H1 (cell line): ENCODE measurements at regions not wholly inside any gene's neighbourhood (a gene's known extent, or its start where the extent isn't known, plus 50 kb on each side); places are given as distances from the start of the nearest gene placed in this dataset.

Experiments
- CTCF ChIA-PET: fragments of 300-600 bp; sonication (Branson Sonifier 250); formaldehyde crosslinking; loops from one replicate; lab custom pipeline; 2021; ENCODE audit not compliant: partially characterized antibody; lab: Charles Lee
- POLR2A ChIA-PET: fragments of 300-600 bp; sonication (Branson Sonifier 250); formaldehyde crosslinking; loops from one replicate; lab custom pipeline; 2021; ENCODE audit warnings: inconsistent platforms; ENCODE audit not compliant: partially characterized antibody; lab: Charles Lee
- DNase-seq, 2 experiments: peaks; one replicate each; pipeline versions ENCODE4 v3.0.0 to v3.0.0-alpha.2; 2010 to 2022; ENCODE audit warnings: low spot score in 2 of 2, low read depth in 1 of 2, mixed read lengths in 1 of 2
- FAIRE-seq: peaks from 2 replicates; lab custom pipeline; 2011; peaks lifted over from hg19 to GRCh38; lab: Jason Lieb, UNC
- H2AFZ ChIP-seq: 2 replicates; pipeline ENCODE4 v1.8.1; 2012; ENCODE audit warnings: low read length, inconsistent platforms
- H2AK5ac ChIP-seq: 2 replicates; pipeline ENCODE4 v1.6.1; 2013; ENCODE audit warnings: low read depth, low read length
- H2BK120ac ChIP-seq: replicated peaks from 2 replicates; pipeline ENCODE3; 2013; ENCODE audit warnings: low read depth, low read length, inconsistent platforms
- H2BK12ac ChIP-seq: 2 replicates; pipeline ENCODE4 v1.6.1; 2013; ENCODE audit warnings: low read depth, low read length
- H2BK15ac ChIP-seq: 2 replicates; pipeline ENCODE4 v1.6.1; 2013; ENCODE audit warnings: low read length
- H2BK20ac ChIP-seq: 2 replicates; pipeline ENCODE4 v1.6.1; 2013; ENCODE audit warnings: low read length
- H2BK5ac ChIP-seq: 2 replicates; pipeline ENCODE4 v1.6.1; 2013; ENCODE audit warnings: low read depth, low read length
- H3K14ac ChIP-seq: 2 replicates; pipeline ENCODE4 v1.6.1; 2013; ENCODE audit warnings: inconsistent platforms; ENCODE audit not compliant: insufficient read length
- H3K18ac ChIP-seq: 2 replicates; pipeline ENCODE4 v1.6.1; 2013; ENCODE audit warnings: low read length; ENCODE audit errors: extremely low read depth
- H3K23ac ChIP-seq: 2 replicates; pipeline ENCODE4 v1.6.1; 2013; ENCODE audit warnings: inconsistent platforms; ENCODE audit not compliant: insufficient read length
- H3K23me2 ChIP-seq: 2 replicates; pipeline ENCODE4 v1.6.1; 2013; ENCODE audit warnings: low read depth, low read length
- H3K27ac ChIP-seq: 2 replicates; pipeline ENCODE4 v1.6.1; 2011; ENCODE audit warnings: low read depth, low read length, inconsistent platforms
- H3K27me3 ChIP-seq, 4 experiments: replicated peaks in 1 of 4; 1 replicate in 1 of 4; 2 replicates in 3 of 4; pipeline versions ENCODE4 v1.6.1 to v1.8.1; 2011 to 2013; ENCODE audit warnings: low read length in 3 of 4, mild to moderate bottlenecking in 3 of 4, inconsistent platforms in 2 of 4, mixed read lengths in 2 of 4, moderate library complexity in 1 of 4; ENCODE audit not compliant: control insufficient read depth in 3 of 4, insufficient read depth in 3 of 4; ENCODE audit errors: extremely low read depth in 1 of 4
- H3K36me3 ChIP-seq, 4 experiments: 2 replicates each; pipeline versions ENCODE4 v1.6.1 to v1.8.1; 2011 to 2013; ENCODE audit warnings: mild to moderate bottlenecking in 4 of 4, low read length in 3 of 4, moderate library complexity in 2 of 4, control low read depth in 1 of 4, inconsistent platforms in 1 of 4; ENCODE audit not compliant: insufficient read depth in 4 of 4, control insufficient read depth in 2 of 4
- H3K4ac ChIP-seq: replicated peaks from 2 replicates; pipeline ENCODE3; 2013; ENCODE audit warnings: low read length, low read depth, mixed read lengths, inconsistent platforms; ENCODE audit not compliant: insufficient read length
- H3K4me1 ChIP-seq, 4 experiments: replicated peaks in 1 of 4; 1 replicate in 1 of 4; 2 replicates in 3 of 4; pipeline versions ENCODE4 v1.6.1 to v1.8.1; 2011 to 2013; ENCODE audit warnings: low read length in 3 of 4, inconsistent platforms in 2 of 4, mixed read lengths in 1 of 4; ENCODE audit not compliant: insufficient read depth in 4 of 4, control insufficient read depth in 3 of 4
- H3K4me2 ChIP-seq, 2 experiments: 2 replicates each; pipeline versions ENCODE4 v1.6.1 to v1.8.1; 2011 to 2013; ENCODE audit warnings: low read depth in 2 of 2, low read length in 2 of 2, control low read depth in 1 of 2, inconsistent platforms in 1 of 2, mild to moderate bottlenecking in 1 of 2; ENCODE audit not compliant: insufficient read depth in 1 of 2
- H3K4me3 ChIP-seq, 4 experiments: fragments of 200-600, 300-600 bp in 1 of 4; sonication (generic), shearing (Covaris generic), sonication (Bioruptor Twin) in 1 of 4; 2 replicates each; pipeline versions ENCODE4 v1.5.1 to v1.8.1; 2011 to 2016; ENCODE audit warnings: low read length in 4 of 4, low read depth in 3 of 4, control low read depth in 2 of 4, inconsistent platforms in 2 of 4, mild to moderate bottlenecking in 2 of 4, mixed read lengths in 1 of 4, moderate library complexity in 1 of 4; ENCODE audit not compliant: insufficient read depth in 2 of 4; ENCODE audit errors: extremely low read depth in 1 of 4
- H3K56ac ChIP-seq: replicated peaks from 2 replicates; pipeline ENCODE3; 2013; ENCODE audit warnings: low read depth, mild to moderate bottlenecking, mixed read lengths, low read length, inconsistent platforms; ENCODE audit not compliant: insufficient read length
- H3K79me1 ChIP-seq: 2 replicates; pipeline ENCODE4 v1.6.1; 2013; ENCODE audit warnings: low read depth, low read length, control low read depth
- H3K79me2 ChIP-seq, 2 experiments: 2 replicates each; pipeline versions ENCODE4 v1.6.1 to v1.8.1; 2012 to 2013; ENCODE audit warnings: low read length in 2 of 2, mild to moderate bottlenecking in 2 of 2, inconsistent platforms in 1 of 2; ENCODE audit not compliant: insufficient read depth in 2 of 2, control insufficient read depth in 1 of 2
- H3K9ac ChIP-seq, 4 experiments: replicated peaks in 1 of 4; 1 replicate in 1 of 4; 2 replicates in 3 of 4; pipeline versions ENCODE4 v1.6.1 to v1.8.1; 2011 to 2013; ENCODE audit warnings: low read depth in 3 of 4, low read length in 3 of 4, control low read depth in 2 of 4, mild to moderate bottlenecking in 2 of 4, moderate library complexity in 2 of 4, inconsistent platforms in 1 of 4; ENCODE audit errors: extremely low read depth in 1 of 4
- H3K9me3 ChIP-seq, 2 experiments: 2 replicates each; pipeline versions ENCODE4 v1.6.1 to v1.8.1; 2012 to 2013; ENCODE audit warnings: mild to moderate bottlenecking in 2 of 2, moderate library complexity in 2 of 2, control low read depth in 1 of 2, inconsistent platforms in 1 of 2, low read depth in 1 of 2, low read length in 1 of 2, mixed read lengths in 1 of 2; ENCODE audit not compliant: insufficient read depth in 2 of 2
- H4K20me1 ChIP-seq, 2 experiments: replicated peaks in 1 of 2; 2 replicates each; pipeline versions ENCODE3 to v1.8.1; 2011 to 2013; ENCODE audit warnings: inconsistent platforms in 2 of 2, low read length in 2 of 2, mild to moderate bottlenecking in 1 of 2; ENCODE audit not compliant: insufficient read depth in 2 of 2, control insufficient read depth in 1 of 2
- H4K5ac ChIP-seq: 2 replicates; pipeline ENCODE4 v1.6.1; 2013; ENCODE audit warnings: low read length, low read depth, mixed read lengths, inconsistent platforms; ENCODE audit not compliant: insufficient read length
- H4K8ac ChIP-seq: 2 replicates; pipeline ENCODE4 v1.8.0; 2013; ENCODE audit warnings: mild to moderate bottlenecking, moderate library complexity, low read length, inconsistent platforms; ENCODE audit not compliant: insufficient read depth; ENCODE audit errors: extremely low read depth
- H4K91ac ChIP-seq: replicated peaks from 2 replicates; pipeline ENCODE3; 2013; ENCODE audit warnings: low read length, mixed read lengths, inconsistent platforms; ENCODE audit not compliant: insufficient read length
- ASH2L ChIP-seq: fragments of 200-600, 300-600 bp; sonication (generic); IDR thresholded peaks from one replicate; pipeline ENCODE4 v1.7.1; 2017; ENCODE audit warnings: low read length
- FOSL1 ChIP-seq: IDR thresholded peaks from 2 replicates; pipeline ENCODE4 v1.6.1; 2011; ENCODE audit warnings: mild to moderate bottlenecking, low read depth, low read length, moderate library complexity; ENCODE audit not compliant: insufficient read depth
- RAD21 ChIP-seq, 2 experiments: IDR thresholded peaks in 1 of 2; conservative IDR thresholded peaks in 1 of 2; 2 replicates each; pipeline ENCODE4 v1.6.1; 2011; ENCODE audit warnings: low read depth in 2 of 2, low read length in 2 of 2, improper control_type of control experiment in 1 of 2, inconsistent platforms in 1 of 2, mild to moderate bottlenecking in 1 of 2, moderate library complexity in 1 of 2
- RFX5 ChIP-seq: IDR thresholded peaks from 2 replicates; pipeline ENCODE4 v1.6.1; 2011; ENCODE audit warnings: low read depth, low read length, improper control_type of control experiment, borderline replicate concordance
- TAF1 ChIP-seq: IDR thresholded peaks from 2 replicates; pipeline ENCODE4 v1.6.1; 2011; ENCODE audit warnings: mild to moderate bottlenecking, low read depth, low read length
- WGBS, 2 experiments: shearing (Covaris generic) in 1 of 2; methylation state at CpG; one replicate each; pipeline versions ENCODE4 v1.1.6 to v1.1.7; 2013 to 2015; ENCODE audit warnings: low lambda C conversion rate in 2 of 2, mixed read lengths in 2 of 2, inconsistent platforms in 1 of 2, low coverage in 1 of 2, missing lambda C conversion rate in 1 of 2; ENCODE audit not compliant: insufficient replicate concordance in 2 of 2, insufficient coverage in 1 of 2, insufficient read length in 1 of 2; ENCODE audit errors: extremely low coverage in 1 of 2, missing lambda C conversion rate in 1 of 2; 5-methylcytosine and 5-hydroxymethylcytosine counted together
- TF ChIP-seq, protein P1 (sequence below), 3 experiments: IDR thresholded peaks; 1 replicate in 2 of 3; 2 replicates in 1 of 3; pipeline versions ENCODE4 v1.5.1 to v1.6.1; 2011; ENCODE audit warnings: low read length in 3 of 3, mild to moderate bottlenecking in 3 of 3, inconsistent platforms in 2 of 3, low read depth in 1 of 3, moderate library complexity in 1 of 3; ENCODE audit not compliant: insufficient read depth in 1 of 3; ENCODE audit errors: control extremely low read depth in 1 of 3

GRCh38 chr13:89925107-89925506 lies 1422.4 kb upstream of the MIR17HG start:
- Histone ChIP-seq H3K79me2 (no peaks in the 10 kb centered on the region), H2AFZ (0 out of 2 replicates have a peak overlapping the region, but pooled peaks have one; percentile 4), H2BK20ac (no peak overlapping the region), H3K4me3 (no peak overlapping the region), H4K20me1 (no peaks in the 10 kb centered on the region), H3K56ac (no peak overlapping the region), H2BK12ac (no peak overlapping the region), H3K9ac (no peak overlapping the region), H3K18ac (no peak overlapping the region), H3K4me1 (peaks cover 0 to 5% (median 0%) of the 10 kb centered on the region in 4 experiments; a peak in 1 of 7 replicates), H3K23me2 (no peaks in the 10 kb centered on the region), H2AK5ac (no peak overlapping the region), H2BK120ac (no peak overlapping the region), H2BK15ac (no peak overlapping the region), H4K91ac (no peak overlapping the region), H2BK5ac (no peak overlapping the region), H3K79me1 (no peaks in the 10 kb centered on the region), H4K8ac (no peak overlapping the region), H3K4me2 (no peak overlapping the region), H3K27me3 (no peaks in the 10 kb centered on the region), H3K23ac (no peak overlapping the region), H4K5ac (no peak overlapping the region), H3K14ac (no peak overlapping the region), H3K4ac (no peak overlapping the region), H3K27ac (no peak overlapping the region), H3K9me3 (no peaks in the 10 kb centered on the region), H3K36me3 (no peaks in the 10 kb centered on the region)
- POLR2A ChIA-PET: no interaction called here
- CTCF ChIA-PET: interaction anchor here (0.6 to 1.7 kb wide), 15 partner anchors 10 to 941 kb away, joined by 3 to 6 read pairs (median 3); no protein-coding TSS in a partner anchor
- peak; percentile 63 for FAIRE-seq
- WGBS, 2 experiments: 65% methylated on average over 2 of the region's 2 CpGs; no CpG with 5 or more reads in 1 of the 2 experiments
- no peak for DNase-seq
- TF ChIP-seq RAD21 (IDR thresholded peaks at IDR 0.05 in 1 of 2, conservative IDR thresholded peaks at IDR 0.05 in 1 of 2; ENCODE audit: low read depth in 2 of 2, low read length in 2 of 2): peak; percentile 89 to 91
- TF ChIP-seq RFX5: no peak
- no peak for TF ChIP-seq TAF1
- TF ChIP-seq, protein P1, sequence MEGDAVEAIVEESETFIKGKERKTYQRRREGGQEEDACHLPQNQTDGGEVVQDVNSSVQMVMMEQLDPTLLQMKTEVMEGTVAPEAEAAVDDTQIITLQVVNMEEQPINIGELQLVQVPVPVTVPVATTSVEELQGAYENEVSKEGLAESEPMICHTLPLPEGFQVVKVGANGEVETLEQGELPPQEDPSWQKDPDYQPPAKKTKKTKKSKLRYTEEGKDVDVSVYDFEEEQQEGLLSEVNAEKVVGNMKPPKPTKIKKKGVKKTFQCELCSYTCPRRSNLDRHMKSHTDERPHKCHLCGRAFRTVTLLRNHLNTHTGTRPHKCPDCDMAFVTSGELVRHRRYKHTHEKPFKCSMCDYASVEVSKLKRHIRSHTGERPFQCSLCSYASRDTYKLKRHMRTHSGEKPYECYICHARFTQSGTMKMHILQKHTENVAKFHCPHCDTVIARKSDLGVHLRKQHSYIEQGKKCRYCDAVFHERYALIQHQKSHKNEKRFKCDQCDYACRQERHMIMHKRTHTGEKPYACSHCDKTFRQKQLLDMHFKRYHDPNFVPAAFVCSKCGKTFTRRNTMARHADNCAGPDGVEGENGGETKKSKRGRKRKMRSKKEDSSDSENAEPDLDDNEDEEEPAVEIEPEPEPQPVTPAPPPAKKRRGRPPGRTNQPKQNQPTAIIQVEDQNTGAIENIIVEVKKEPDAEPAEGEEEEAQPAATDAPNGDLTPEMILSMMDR (IDR thresholded peaks at IDR 0.05; ENCODE audit: control extremely low read depth in 1 of 3, insufficient read depth in 1 of 3, low read depth in 1 of 3, low read length in 3 of 3): peak; percentile 28 to 67 (median 59)
- no peak for TF ChIP-seq ASH2L
- TF ChIP-seq FOSL1: no peak
